Sigmoid colon (tissue), 3 donors: ENCODE measurements at regions not wholly inside any gene's neighbourhood (a gene's known extent, or its start where the extent isn't known, plus 50 kb on each side); places are given as distances from the start of the nearest gene placed in this dataset.
"Not testable (repeated sequence)": the region's sequence is repeated elsewhere in the genome, so short reads cannot be mapped to it uniquely, and the experiment has no call there.

Experiments
- POLR2A ChIP-seq, 2 donors: fragments of 450-650 bp; IDR thresholded peaks; one replicate each; pipeline ENCODE4 v1.6.1; 2016; ENCODE audit warnings: antibody characterized with exemption in 2 of 2, mild to moderate bottlenecking in 2 of 2, moderate library complexity in 2 of 2
- TF ChIP-seq, protein P1 (sequence below), 4 experiments: fragments of 450-650 bp in 3 of 4; fragments of 200-600 bp in 1 of 4; IDR thresholded peaks; one replicate each; pipeline ENCODE4 v1.5.1; 2016 to 2019; ENCODE audit warnings: antibody characterized with exemption in 4 of 4, mild to moderate bottlenecking in 3 of 4, moderate library complexity in 2 of 4

DNA sequence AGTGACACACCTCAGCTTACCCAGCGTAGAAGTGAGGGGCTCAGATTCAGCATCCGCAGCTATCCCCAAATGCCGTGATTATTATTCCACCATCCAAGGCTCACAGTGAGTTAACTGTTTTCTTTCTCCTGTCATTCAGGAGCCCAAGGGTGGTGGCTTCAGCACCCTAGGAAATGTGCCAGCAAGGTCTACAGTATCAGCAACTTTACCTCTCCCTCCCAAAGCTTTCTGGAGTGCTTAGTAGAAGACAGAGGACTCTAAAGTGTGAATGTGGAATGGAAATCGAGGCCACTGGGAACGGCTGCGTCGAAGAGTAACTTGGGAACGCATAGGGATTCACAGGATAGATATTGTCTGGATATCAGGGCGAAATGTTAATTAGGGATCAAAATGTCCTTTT, 763.8 kb upstream of the TPTE start:
- not testable (repeated sequence) for TF ChIP-seq POLR2A (IDR thresholded peaks at IDR 0.05)
- TF ChIP-seq, protein P1, sequence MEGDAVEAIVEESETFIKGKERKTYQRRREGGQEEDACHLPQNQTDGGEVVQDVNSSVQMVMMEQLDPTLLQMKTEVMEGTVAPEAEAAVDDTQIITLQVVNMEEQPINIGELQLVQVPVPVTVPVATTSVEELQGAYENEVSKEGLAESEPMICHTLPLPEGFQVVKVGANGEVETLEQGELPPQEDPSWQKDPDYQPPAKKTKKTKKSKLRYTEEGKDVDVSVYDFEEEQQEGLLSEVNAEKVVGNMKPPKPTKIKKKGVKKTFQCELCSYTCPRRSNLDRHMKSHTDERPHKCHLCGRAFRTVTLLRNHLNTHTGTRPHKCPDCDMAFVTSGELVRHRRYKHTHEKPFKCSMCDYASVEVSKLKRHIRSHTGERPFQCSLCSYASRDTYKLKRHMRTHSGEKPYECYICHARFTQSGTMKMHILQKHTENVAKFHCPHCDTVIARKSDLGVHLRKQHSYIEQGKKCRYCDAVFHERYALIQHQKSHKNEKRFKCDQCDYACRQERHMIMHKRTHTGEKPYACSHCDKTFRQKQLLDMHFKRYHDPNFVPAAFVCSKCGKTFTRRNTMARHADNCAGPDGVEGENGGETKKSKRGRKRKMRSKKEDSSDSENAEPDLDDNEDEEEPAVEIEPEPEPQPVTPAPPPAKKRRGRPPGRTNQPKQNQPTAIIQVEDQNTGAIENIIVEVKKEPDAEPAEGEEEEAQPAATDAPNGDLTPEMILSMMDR (IDR thresholded peaks at IDR 0.05), result not testable (repeated sequence)
